A549 (cell line): ENCODE measurements at regions not wholly inside any gene's neighbourhood (a gene's known extent, or its start where the extent isn't known, plus 50 kb on each side); places are given as distances from the start of the nearest gene placed in this dataset.

ENCODE experiments used
- ATAC-seq, 2 experiments: fragments of 200-7000 bp in 1 of 2; fragments of >200 bp in 1 of 2; cut with Nextera tagmentation in 1 of 2; cut with Tn5 transposase in 1 of 2; 3 replicates each; pipeline versions ENCODE4 v1.8.0 to v1.9.1; 2018 to 2020; ENCODE audit warnings: mild to moderate bottlenecking in 1 of 2, moderate library complexity in 1 of 2
- CTCF ChIA-PET: fragments of 300-600 bp; sonication (Branson Sonifier 250); formaldehyde crosslinking; extraction: SDS; loops from one replicate; lab custom pipeline; 2021; ENCODE audit warnings: antibody characterized with exemption, inconsistent platforms; lab: Yijun Ruan, JAX
- POLR2A ChIA-PET: fragments of 350-600 bp; formaldehyde crosslinking; extraction: SDS; loops from one replicate; lab custom pipeline; 2021; ENCODE audit warnings: antibody characterized with exemption, inconsistent platforms; lab: Yijun Ruan, JAX
- DNase-seq, 2 experiments: peaks; one replicate each; pipeline versions ENCODE4 v3.0.0 to v3.0.0-alpha.2; 2011 to 2016; ENCODE audit warnings: low read depth in 1 of 2, low spot score in 1 of 2
- FAIRE-seq: peaks from 2 replicates; lab custom pipeline; 2011; peaks lifted over from hg19 to GRCh38; lab: Jason Lieb, UNC
- H3K27ac ChIP-seq, 2 experiments: fragments of >200 bp; sonication (Bioruptor Twin); formaldehyde crosslinking; 3 replicates each; pipeline ENCODE4 v1.5.1; 2016 to 2017
- H3K4me1 ChIP-seq: fragments of >200 bp; sonication (Bioruptor Twin); formaldehyde crosslinking; 3 replicates; pipeline ENCODE4 v1.6.1; 2016
- H3K4me2 ChIP-seq: fragments of >200 bp; sonication (Bioruptor Twin); formaldehyde crosslinking; 3 replicates; pipeline ENCODE4 v1.6.1; 2016
- H3K4me3 ChIP-seq: fragments of >200 bp; sonication (Bioruptor Twin); formaldehyde crosslinking; 3 replicates; pipeline ENCODE4 v1.5.1; 2016
- H3K9me3 ChIP-seq: fragments of >200 bp; sonication (Bioruptor Twin); formaldehyde crosslinking; 3 replicates; pipeline ENCODE4 v1.6.1; 2016
- CEBPB ChIP-seq, 2 experiments: fragments of >200 bp in 1 of 2; sonication (Bioruptor Twin) in 1 of 2; formaldehyde crosslinking in 1 of 2; IDR thresholded peaks; 2 replicates each; pipeline ENCODE4 v1.6.1; 2012 to 2016
- CHD2 ChIP-seq: fragments of 150-350 bp; IDR thresholded peaks from 2 replicates; pipeline ENCODE4 v1.6.1; 2014; ENCODE audit warnings: low read length; ENCODE audit not compliant: partially characterized antibody
- EHMT2 ChIP-seq: fragments of 200-600 bp; sonication (generic); IDR thresholded peaks from 2 replicates; pipeline ENCODE4 v1.6.1; 2016; ENCODE audit warnings: antibody characterized with exemption, low read depth, mild to moderate bottlenecking, moderate library complexity
- FOSB ChIP-seq: fragments of 250-450 bp; sonication (Bioruptor Pico); IDR thresholded peaks from 2 replicates; pipeline ENCODE4 v1.5.0; 2020; ENCODE audit warnings: mild to moderate bottlenecking, moderate library complexity
- GATA3 ChIP-seq: IDR thresholded peaks from 2 replicates; pipeline ENCODE4 v1.6.1; 2012; ENCODE audit warnings: borderline replicate concordance
- HEYL ChIP-seq: fragments of 250-450 bp; sonication (Bioruptor Pico); IDR thresholded peaks from 2 replicates; pipeline ENCODE4 v1.8.0; 2021; ENCODE audit warnings: mild to moderate bottlenecking, moderate library complexity
- JUN ChIP-seq, 2 experiments: fragments of >200 bp; sonication (Bioruptor Twin); formaldehyde crosslinking; IDR thresholded peaks; 2 replicates in 1 of 2; 3 replicates in 1 of 2; pipeline ENCODE4 v1.6.1; 2016 to 2017
- MAZ ChIP-seq: fragments of 150-350 bp; IDR thresholded peaks from 2 replicates; pipeline ENCODE4 v1.6.1; 2014; ENCODE audit warnings: antibody characterized with exemption, low read depth, low read length, borderline replicate concordance
- POLR2A ChIP-seq: IDR thresholded peaks from 2 replicates; pipeline ENCODE4 v1.6.1; 2012; ENCODE audit warnings: mild to moderate bottlenecking, low read length
- RARB ChIP-seq: fragments of 250-450 bp; sonication (Bioruptor Pico); IDR thresholded peaks from 2 replicates; pipeline ENCODE4 v1.8.0; 2021; ENCODE audit warnings: mild to moderate bottlenecking, moderate library complexity
- RCOR1 ChIP-seq: fragments of 150-350 bp; IDR thresholded peaks from 2 replicates; pipeline ENCODE4 v1.6.1; 2014; ENCODE audit warnings: antibody characterized with exemption, low read length, low read depth
- RFX5 ChIP-seq: fragments of 450-650 bp; IDR thresholded peaks from 2 replicates; pipeline ENCODE4 v1.7.1; 2014; ENCODE audit warnings: antibody characterized with exemption, mild to moderate bottlenecking, moderate library complexity
- RNF2 ChIP-seq: fragments of 200-600 bp; sonication (generic); IDR thresholded peaks from 2 replicates; pipeline ENCODE4 v1.6.1; 2016; ENCODE audit warnings: low read depth, mild to moderate bottlenecking, antibody characterized with exemption, moderate library complexity, borderline replicate concordance
- ZFP36 ChIP-seq: fragments of 450-650 bp; IDR thresholded peaks from 2 replicates; pipeline ENCODE4 v1.6.1; 2014; ENCODE audit warnings: borderline replicate concordance; ENCODE audit not compliant: partially characterized antibody
- WGBS: methylation state at CpG from one replicate; pipeline ENCODE4 v1.1.6; 2017; ENCODE audit errors: missing lambda C conversion rate; 5-methylcytosine and 5-hydroxymethylcytosine counted together
- TF ChIP-seq, protein P1 (sequence below): fragments of 250-450 bp; sonication (Bioruptor Pico); IDR thresholded peaks from 2 replicates; pipeline ENCODE4 v1.5.0; 2020; ENCODE audit warnings: low read depth, mild to moderate bottlenecking, moderate library complexity
- TF ChIP-seq, protein P2 (sequence below): IDR thresholded peaks from 2 replicates; pipeline ENCODE4 v1.6.1; 2012
- TF ChIP-seq, protein P3 (sequence below): fragments of 200-600 bp; sonication (generic); IDR thresholded peaks from 2 replicates; pipeline ENCODE4 v1.6.1; 2016; ENCODE audit warnings: antibody characterized with exemption, mild to moderate bottlenecking, moderate library complexity
- TF ChIP-seq, protein P4 (sequence below): fragments of >200 bp; sonication (Bioruptor Twin); formaldehyde crosslinking; IDR thresholded peaks from 3 replicates; pipeline ENCODE4 v1.6.1; 2016
- TF ChIP-seq, protein P5 (sequence below): fragments of 450-650 bp; IDR thresholded peaks from 2 replicates; pipeline ENCODE4 v1.6.1; 2014; ENCODE audit warnings: antibody characterized with exemption
- TF ChIP-seq, protein P6 (sequence below): fragments of >200 bp; sonication (Bioruptor Twin); formaldehyde crosslinking; IDR thresholded peaks from 2 replicates; pipeline ENCODE4 v1.6.1; 2016

DNA sequence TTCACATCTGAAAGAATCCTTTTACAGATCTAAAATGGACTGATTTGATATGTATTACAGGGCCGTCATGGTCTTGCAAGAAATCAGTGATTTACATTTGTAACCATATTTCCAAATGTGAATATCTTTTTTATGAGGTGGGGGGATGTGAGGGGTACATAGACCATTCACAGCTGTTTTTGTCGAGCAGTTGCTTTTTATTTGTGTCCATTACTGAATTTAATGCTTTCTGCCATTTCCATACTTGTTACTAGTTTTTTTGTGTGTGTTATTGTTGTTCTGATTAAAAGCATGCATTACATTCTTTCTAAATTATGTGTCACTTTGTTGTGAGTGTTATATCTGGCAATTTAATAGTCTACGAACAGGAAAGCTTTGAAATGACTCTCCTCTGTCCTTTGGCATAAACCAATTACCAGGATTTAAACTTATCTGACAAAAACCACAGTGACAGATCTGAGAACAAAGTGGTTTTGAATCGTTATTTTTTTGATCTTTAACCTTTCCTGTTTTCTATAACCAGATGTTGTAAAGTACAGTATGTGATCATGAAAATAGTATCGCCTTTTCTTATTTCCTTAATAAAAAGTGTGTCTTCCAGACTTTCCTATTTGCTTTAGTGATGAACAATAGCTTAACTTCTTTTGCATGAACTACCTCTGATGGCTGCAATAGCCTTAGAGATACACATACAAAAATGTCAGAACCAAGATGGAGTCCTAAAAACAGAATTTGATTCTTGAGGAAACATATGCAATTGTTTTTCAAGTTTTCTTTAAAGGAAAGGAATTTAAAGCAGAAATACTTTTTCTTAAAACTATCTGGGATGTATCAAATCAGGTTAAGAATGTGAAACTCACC lies 354.2 kb upstream of the ACVR2A start:
- CTCF ChIA-PET: no interaction called here
- POLR2A ChIA-PET: no interaction called here
- Histone ChIP-seq H3K4me2 (no peak overlapping the region), H3K27ac (no peak overlapping the region)
- TF ChIP-seq, protein P1, sequence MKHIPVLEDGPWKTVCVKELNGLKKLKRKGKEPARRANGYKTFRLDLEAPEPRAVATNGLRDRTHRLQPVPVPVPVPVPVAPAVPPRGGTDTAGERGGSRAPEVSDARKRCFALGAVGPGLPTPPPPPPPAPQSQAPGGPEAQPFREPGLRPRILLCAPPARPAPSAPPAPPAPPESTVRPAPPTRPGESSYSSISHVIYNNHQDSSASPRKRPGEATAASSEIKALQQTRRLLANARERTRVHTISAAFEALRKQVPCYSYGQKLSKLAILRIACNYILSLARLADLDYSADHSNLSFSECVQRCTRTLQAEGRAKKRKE (CRISPR knock-in tag): no peak
- no peak for TF ChIP-seq HEYL (CRISPR knock-in tag)
- no peak for TF ChIP-seq MAZ
- TF ChIP-seq JUN (IDR thresholded peaks at IDR 0.05): no peak
- TF ChIP-seq GATA3: no peak
- TF ChIP-seq, protein P2, sequence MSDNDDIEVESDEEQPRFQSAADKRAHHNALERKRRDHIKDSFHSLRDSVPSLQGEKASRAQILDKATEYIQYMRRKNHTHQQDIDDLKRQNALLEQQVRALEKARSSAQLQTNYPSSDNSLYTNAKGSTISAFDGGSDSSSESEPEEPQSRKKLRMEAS: no peak
- TF ChIP-seq, all 56 proteins: peak for 0
- WGBS: 16% methylated on average over 5 of the region's 5 CpGs
- Histone ChIP-seq H3K9me3 (no peaks in the 10 kb centered on the region), H3K4me3 (no peak overlapping the region), H3K4me1 (no peaks in the 10 kb centered on the region)
- no peak for FAIRE-seq
- ATAC-seq: no peak
- no peak for DNase-seq

DNA sequence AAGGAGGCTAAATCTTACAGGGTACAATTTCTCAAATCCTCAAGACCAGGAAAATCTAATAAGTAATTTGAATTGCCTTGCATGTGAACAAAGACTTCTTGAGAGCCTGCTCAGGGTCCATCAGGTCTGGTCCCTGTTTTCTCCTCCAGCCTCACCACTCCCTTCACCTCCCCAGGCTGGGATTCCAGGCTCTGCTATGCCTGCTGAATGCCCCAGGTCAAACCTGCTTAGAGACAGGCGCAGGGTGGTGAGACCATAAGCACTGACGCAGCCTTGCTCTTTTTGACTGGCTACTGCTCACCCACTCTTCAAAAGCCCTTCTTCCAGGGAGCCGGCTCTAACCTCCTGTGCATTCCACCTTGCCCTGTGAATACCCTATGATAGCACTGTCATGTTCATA lies 356.4 kb upstream of the ACVR2A start:
- DNase-seq (no peak), ATAC-seq (no peak), FAIRE-seq (no peak)
- H3K9me3 ChIP-seq: no peaks in the 10 kb centered on the region
- POLR2A ChIA-PET: no interaction called here
- H3K4me1 ChIP-seq: no peaks in the 10 kb centered on the region
- no peak overlapping the region for H3K4me3 ChIP-seq
- TF ChIP-seq FOSB (CRISPR knock-in tag) (no peak), ZFP36 (no peak), GATA3 (no peak), RNF2 (no peak), EHMT2 (no peak)
- TF ChIP-seq, protein P3, sequence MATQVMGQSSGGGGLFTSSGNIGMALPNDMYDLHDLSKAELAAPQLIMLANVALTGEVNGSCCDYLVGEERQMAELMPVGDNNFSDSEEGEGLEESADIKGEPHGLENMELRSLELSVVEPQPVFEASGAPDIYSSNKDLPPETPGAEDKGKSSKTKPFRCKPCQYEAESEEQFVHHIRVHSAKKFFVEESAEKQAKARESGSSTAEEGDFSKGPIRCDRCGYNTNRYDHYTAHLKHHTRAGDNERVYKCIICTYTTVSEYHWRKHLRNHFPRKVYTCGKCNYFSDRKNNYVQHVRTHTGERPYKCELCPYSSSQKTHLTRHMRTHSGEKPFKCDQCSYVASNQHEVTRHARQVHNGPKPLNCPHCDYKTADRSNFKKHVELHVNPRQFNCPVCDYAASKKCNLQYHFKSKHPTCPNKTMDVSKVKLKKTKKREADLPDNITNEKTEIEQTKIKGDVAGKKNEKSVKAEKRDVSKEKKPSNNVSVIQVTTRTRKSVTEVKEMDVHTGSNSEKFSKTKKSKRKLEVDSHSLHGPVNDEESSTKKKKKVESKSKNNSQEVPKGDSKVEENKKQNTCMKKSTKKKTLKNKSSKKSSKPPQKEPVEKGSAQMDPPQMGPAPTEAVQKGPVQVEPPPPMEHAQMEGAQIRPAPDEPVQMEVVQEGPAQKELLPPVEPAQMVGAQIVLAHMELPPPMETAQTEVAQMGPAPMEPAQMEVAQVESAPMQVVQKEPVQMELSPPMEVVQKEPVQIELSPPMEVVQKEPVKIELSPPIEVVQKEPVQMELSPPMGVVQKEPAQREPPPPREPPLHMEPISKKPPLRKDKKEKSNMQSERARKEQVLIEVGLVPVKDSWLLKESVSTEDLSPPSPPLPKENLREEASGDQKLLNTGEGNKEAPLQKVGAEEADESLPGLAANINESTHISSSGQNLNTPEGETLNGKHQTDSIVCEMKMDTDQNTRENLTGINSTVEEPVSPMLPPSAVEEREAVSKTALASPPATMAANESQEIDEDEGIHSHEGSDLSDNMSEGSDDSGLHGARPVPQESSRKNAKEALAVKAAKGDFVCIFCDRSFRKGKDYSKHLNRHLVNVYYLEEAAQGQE: no peak
- TF ChIP-seq, protein P4, sequence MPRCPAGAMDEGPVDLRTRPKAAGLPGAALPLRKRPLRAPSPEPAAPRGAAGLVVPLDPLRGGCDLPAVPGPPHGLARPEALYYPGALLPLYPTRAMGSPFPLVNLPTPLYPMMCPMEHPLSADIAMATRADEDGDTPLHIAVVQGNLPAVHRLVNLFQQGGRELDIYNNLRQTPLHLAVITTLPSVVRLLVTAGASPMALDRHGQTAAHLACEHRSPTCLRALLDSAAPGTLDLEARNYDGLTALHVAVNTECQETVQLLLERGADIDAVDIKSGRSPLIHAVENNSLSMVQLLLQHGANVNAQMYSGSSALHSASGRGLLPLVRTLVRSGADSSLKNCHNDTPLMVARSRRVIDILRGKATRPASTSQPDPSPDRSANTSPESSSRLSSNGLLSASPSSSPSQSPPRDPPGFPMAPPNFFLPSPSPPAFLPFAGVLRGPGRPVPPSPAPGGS: no peak
- TF ChIP-seq, protein P5, sequence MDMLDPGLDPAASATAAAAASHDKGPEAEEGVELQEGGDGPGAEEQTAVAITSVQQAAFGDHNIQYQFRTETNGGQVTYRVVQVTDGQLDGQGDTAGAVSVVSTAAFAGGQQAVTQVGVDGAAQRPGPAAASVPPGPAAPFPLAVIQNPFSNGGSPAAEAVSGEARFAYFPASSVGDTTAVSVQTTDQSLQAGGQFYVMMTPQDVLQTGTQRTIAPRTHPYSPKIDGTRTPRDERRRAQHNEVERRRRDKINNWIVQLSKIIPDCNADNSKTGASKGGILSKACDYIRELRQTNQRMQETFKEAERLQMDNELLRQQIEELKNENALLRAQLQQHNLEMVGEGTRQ: no peak
- H3K4me2 ChIP-seq: no peak overlapping the region
- no peak overlapping the region for H3K27ac ChIP-seq
- CTCF ChIA-PET: no interaction called here
- WGBS: 14% methylated on average over 3 of the region's 3 CpGs

DNA sequence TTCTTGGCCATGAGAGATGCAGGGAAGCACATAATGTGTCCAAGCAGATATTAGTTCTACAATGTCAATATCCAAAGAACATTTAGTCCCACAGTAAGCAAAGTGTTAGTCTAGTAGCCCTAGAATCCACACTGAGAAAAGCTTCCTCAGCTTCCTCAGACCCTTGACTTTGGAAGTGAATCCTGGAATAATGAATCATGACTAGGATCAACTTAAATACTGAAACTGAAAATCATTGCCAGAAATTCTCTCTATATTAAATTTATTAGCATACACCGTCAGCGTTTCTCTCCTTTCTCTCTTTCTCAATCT lies 356.9 kb upstream of the ACVR2A start:
- FAIRE-seq (no peak), DNase-seq (no peak), ATAC-seq (no peak)
- ChIA-PET POLR2A (no interaction called here), CTCF (no interaction called here)
- Histone ChIP-seq H3K9me3 (no peaks in the 10 kb centered on the region), H3K4me2 (no peak overlapping the region), H3K4me1 (no peaks in the 10 kb centered on the region), H3K4me3 (no peak overlapping the region), H3K27ac (no peak overlapping the region)
- no peak for TF ChIP-seq CHD2
- TF ChIP-seq, protein P4: no peak
- no peak for TF ChIP-seq POLR2A
- no peak for TF ChIP-seq RCOR1
- TF ChIP-seq, protein P1 (CRISPR knock-in tag): no peak
- TF ChIP-seq FOSB (CRISPR knock-in tag): no peak
- no peak for TF ChIP-seq RFX5
- TF ChIP-seq ZFP36: no peak
- TF ChIP-seq, protein P6, sequence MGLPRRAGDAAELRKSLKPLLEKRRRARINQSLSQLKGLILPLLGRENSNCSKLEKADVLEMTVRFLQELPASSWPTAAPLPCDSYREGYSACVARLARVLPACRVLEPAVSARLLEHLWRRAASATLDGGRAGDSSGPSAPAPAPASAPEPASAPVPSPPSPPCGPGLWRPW: no peak
- no peak for TF ChIP-seq CEBPB (IDR thresholded peaks at IDR 0.05)
- TF ChIP-seq RARB (CRISPR knock-in tag): no peak
- 21% methylated on average over 2 of the region's 2 CpGs for WGBS
